ENCODE measurements at regions not wholly inside any gene's neighbourhood (a gene's known extent, or its start where the extent isn't known, plus 50 kb on each side); places are given as distances from the start of the nearest gene placed in this dataset.

GRCh38 chr15:47577000-47577399, 140.3 kb upstream of the SEMA6D start:
- TF ChIP-seq NFIC (IDR thresholded peaks at IDR 0.05) (no peak), EGR1 (IDR thresholded peaks at IDR 0.05) (no peak), YY1 (IDR thresholded peaks at IDR 0.05; ENCODE audit: low read depth) (no peak), EP300 (IDR thresholded peaks at IDR 0.05; ENCODE audit: borderline replicate concordance) (no peak), USF1 (IDR thresholded peaks at IDR 0.05) (no peak), TAF1 (IDR thresholded peaks at IDR 0.05; ENCODE audit: low read depth) (no peak), RAD21 (IDR thresholded peaks at IDR 0.05; ENCODE audit: low read depth) (no peak)
